DND-41 (cell line): ENCODE measurements at regions not wholly inside any gene's neighbourhood (a gene's known extent, or its start where the extent isn't known, plus 50 kb on each side); places are given as distances from the start of the nearest gene placed in this dataset.

Experiments
- ATAC-seq: fragments of 200-7000 bp; cut with Tn5 transposase; 3 replicates; pipeline ENCODE4 v1.9.1; 2021; ENCODE audit warnings: low read depth; ENCODE audit not compliant: insufficient read depth
- DNase-seq: peaks from one replicate; pipeline ENCODE4 v3.0.0-alpha.2; 2020
- H2AFZ ChIP-seq: 2 replicates; pipeline ENCODE4 v1.6.0; 2012; ENCODE audit warnings: low read depth, low read length
- H3K27ac ChIP-seq: 2 replicates; pipeline ENCODE4 v1.5.1; 2012; ENCODE audit warnings: low read length, inconsistent platforms
- H3K27me3 ChIP-seq: fragments of 200-600 bp; sonication (generic); 2 replicates; pipeline ENCODE4 v1.6.0; 2012; ENCODE audit warnings: low read length, mild to moderate bottlenecking, inconsistent platforms; ENCODE audit not compliant: insufficient read depth, poor library complexity
- H3K36me3 ChIP-seq: 2 replicates; pipeline ENCODE4 v1.5.1; 2012; ENCODE audit warnings: low read length, inconsistent platforms; ENCODE audit not compliant: insufficient read depth
- H3K4me1 ChIP-seq: 2 replicates; pipeline ENCODE4 v1.5.1; 2012; ENCODE audit warnings: mild to moderate bottlenecking, low read length; ENCODE audit not compliant: insufficient read depth
- H3K4me2 ChIP-seq: 2 replicates; pipeline ENCODE4 v1.6.0; 2012; ENCODE audit warnings: mild to moderate bottlenecking, moderate library complexity, low read length, inconsistent platforms; ENCODE audit not compliant: insufficient read depth
- H3K4me3 ChIP-seq, 2 experiments: fragments of 200-600 bp in 1 of 2; shearing (Covaris generic) in 1 of 2; 2 replicates each; pipeline ENCODE4 v1.5.1; 2012 to 2016; ENCODE audit warnings: inconsistent platforms in 2 of 2, low read length in 2 of 2, mild to moderate bottlenecking in 2 of 2, low read depth in 1 of 2, moderate library complexity in 1 of 2
- H3K79me2 ChIP-seq: 2 replicates; pipeline ENCODE4 v1.6.0; 2012; ENCODE audit warnings: low read length, inconsistent platforms; ENCODE audit not compliant: insufficient read depth
- H3K9ac ChIP-seq: 2 replicates; pipeline ENCODE4 v1.6.0; 2012; ENCODE audit warnings: low read depth, mild to moderate bottlenecking, inconsistent platforms, low read length, moderate library complexity
- H3K9me3 ChIP-seq: 2 replicates; pipeline ENCODE4 v1.5.1; 2012; ENCODE audit warnings: low read length, moderate library complexity, mild to moderate bottlenecking, inconsistent platforms; ENCODE audit not compliant: insufficient read depth, severe bottlenecking
- H4K20me1 ChIP-seq: 2 replicates; pipeline ENCODE4 v1.6.0; 2012; ENCODE audit warnings: low read length; ENCODE audit not compliant: insufficient read depth
- EZH2 ChIP-seq: IDR thresholded peaks from 3 replicates; pipeline ENCODE4 v1.6.1; 2012; ENCODE audit warnings: borderline replicate concordance, low read depth, mild to moderate bottlenecking, moderate library complexity, low read length, inconsistent platforms; ENCODE audit not compliant: severe bottlenecking
- TF ChIP-seq, protein P1 (sequence below): IDR thresholded peaks from 2 replicates; pipeline ENCODE4 v1.5.1; 2012; ENCODE audit warnings: borderline replicate concordance, low read length, moderate library complexity, mild to moderate bottlenecking; ENCODE audit not compliant: poor library complexity, severe bottlenecking; ENCODE audit errors: extremely low read depth

DNA sequence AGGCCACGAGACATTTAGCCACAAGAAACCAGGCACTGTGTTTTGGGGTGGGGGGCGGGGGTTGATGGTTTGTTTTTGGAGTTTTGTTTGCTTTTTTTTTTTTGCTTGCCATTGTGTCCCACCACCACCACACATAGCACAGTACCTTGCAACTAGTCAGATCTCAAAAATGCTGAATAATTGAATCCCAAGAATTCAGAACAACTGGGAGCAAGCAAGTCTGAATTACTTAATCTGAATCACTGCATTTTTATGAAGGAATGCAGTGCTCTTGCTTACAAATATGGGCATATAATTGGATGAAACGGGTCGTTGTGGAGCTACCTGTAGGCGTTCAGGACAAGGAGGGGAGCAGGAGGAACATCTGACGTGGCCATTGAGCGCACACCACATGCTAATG lies 151.5 kb upstream of the CDYL start:
- Histone ChIP-seq H4K20me1 (no peaks in the 10 kb centered on the region), H3K4me3 (no peak overlapping the region), H3K4me2 (no peak overlapping the region), H3K79me2 (no peaks in the 10 kb centered on the region), H3K27ac (no peak overlapping the region), H2AFZ (no peak overlapping the region), H3K4me1 (no peaks in the 10 kb centered on the region), H3K9me3 (peaks cover 6% of the 10 kb centered on the region), H3K9ac (no peak overlapping the region), H3K27me3 (no peaks in the 10 kb centered on the region), H3K36me3 (no peaks in the 10 kb centered on the region)
- TF ChIP-seq, protein P1, sequence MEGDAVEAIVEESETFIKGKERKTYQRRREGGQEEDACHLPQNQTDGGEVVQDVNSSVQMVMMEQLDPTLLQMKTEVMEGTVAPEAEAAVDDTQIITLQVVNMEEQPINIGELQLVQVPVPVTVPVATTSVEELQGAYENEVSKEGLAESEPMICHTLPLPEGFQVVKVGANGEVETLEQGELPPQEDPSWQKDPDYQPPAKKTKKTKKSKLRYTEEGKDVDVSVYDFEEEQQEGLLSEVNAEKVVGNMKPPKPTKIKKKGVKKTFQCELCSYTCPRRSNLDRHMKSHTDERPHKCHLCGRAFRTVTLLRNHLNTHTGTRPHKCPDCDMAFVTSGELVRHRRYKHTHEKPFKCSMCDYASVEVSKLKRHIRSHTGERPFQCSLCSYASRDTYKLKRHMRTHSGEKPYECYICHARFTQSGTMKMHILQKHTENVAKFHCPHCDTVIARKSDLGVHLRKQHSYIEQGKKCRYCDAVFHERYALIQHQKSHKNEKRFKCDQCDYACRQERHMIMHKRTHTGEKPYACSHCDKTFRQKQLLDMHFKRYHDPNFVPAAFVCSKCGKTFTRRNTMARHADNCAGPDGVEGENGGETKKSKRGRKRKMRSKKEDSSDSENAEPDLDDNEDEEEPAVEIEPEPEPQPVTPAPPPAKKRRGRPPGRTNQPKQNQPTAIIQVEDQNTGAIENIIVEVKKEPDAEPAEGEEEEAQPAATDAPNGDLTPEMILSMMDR: no peak
- no peak for TF ChIP-seq EZH2
- DNase-seq (no peak), ATAC-seq (no peak)

DNA sequence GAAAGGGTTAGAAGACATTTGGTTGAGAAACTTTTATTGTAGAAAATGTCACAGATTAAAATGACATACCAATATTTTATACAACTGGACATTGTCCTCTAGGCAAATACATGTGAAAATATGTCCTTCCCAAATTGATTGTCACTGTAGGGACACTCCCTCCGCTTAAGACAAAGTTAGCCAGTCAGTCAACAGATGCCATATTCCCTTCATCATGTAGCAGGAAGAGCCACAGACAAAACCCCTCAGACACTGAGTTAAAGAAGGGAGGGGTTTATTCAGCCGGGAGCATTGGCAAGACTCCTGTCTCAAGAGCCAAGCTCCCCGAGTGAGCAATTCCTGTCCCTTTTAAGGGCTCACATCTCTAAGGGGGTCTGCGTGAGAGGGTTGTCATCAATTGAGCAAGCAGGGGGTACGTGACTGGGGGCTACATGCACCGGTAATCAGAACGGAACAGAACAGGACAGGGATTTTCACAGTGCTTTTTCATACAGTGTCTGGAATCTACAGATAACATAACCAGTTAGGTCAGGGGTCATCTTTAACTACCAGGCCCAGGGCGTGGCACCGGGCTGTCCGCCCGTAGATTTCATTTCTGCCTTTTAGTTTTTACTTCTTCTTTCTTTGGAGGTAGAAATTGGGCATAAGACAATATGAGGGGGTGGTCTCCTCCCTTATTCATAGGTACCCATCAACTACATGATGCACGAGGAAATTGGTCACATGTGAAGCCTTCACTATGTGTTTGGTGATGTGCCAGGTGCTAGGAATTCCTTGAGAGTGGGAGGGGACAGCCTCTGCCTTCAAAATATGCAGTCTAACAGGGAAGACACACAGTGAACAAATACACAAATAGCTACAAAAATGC lies 155.7 kb upstream of the CDYL start:
- no peak overlapping the region for H2AFZ ChIP-seq
- no peak overlapping the region for H3K4me2 ChIP-seq
- H3K4me1 ChIP-seq: no peaks in the 10 kb centered on the region
- ATAC-seq (no peak), DNase-seq (no peak)
- H3K27ac ChIP-seq: no peak overlapping the region
- H3K9ac ChIP-seq: no peak overlapping the region
- no peaks in the 10 kb centered on the region for H3K27me3 ChIP-seq
- no peak overlapping the region for H3K4me3 ChIP-seq
- H3K9me3 ChIP-seq: no peaks in the 10 kb centered on the region
- TF ChIP-seq EZH2: no peak
- TF ChIP-seq, protein P1: no peak
- H3K36me3 ChIP-seq: no peaks in the 10 kb centered on the region
- H3K79me2 ChIP-seq: no peaks in the 10 kb centered on the region
- no peaks in the 10 kb centered on the region for H4K20me1 ChIP-seq

DNA sequence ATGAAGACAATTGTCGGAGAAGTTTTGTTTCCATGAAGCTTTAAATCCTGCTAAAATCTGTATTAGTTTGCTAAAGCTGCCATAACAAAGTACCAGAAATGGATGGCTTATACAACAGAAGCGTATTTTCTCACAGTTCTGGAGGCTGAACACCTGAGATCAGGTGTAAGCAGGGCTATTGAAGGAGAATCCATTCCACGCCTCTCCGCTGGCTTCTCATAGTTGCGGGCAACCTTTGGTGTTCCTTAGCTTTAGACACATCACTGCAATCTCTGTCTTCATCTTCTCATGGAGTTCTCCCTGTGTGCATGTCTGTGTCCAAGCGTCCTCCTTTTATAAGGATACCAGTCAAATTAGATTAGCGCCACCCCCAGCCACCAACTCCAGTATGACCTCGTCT lies 159.9 kb upstream of the CDYL start:
- no peaks in the 10 kb centered on the region for H3K9me3 ChIP-seq

More for the DNA sequence above, 159.9 kb upstream of the CDYL start:
- H3K27me3 ChIP-seq: no peaks in the 10 kb centered on the region
- H2AFZ ChIP-seq: no peak overlapping the region
- H3K79me2 ChIP-seq: no peaks in the 10 kb centered on the region
- H3K27ac ChIP-seq: no peak overlapping the region
- H3K4me2 ChIP-seq: no peak overlapping the region
- ATAC-seq (no peak), DNase-seq (no peak)
- no peaks in the 10 kb centered on the region for H4K20me1 ChIP-seq
- H3K4me3 ChIP-seq: no peak overlapping the region
- H3K36me3 ChIP-seq: no peaks in the 10 kb centered on the region
- no peak overlapping the region for H3K9ac ChIP-seq
- TF ChIP-seq, protein P1: no peak
- no peak for TF ChIP-seq EZH2
- H3K4me1 ChIP-seq: no peaks in the 10 kb centered on the region
